HG03378 (cell line): ENCODE measurements at regions not wholly inside any gene's neighbourhood (a gene's known extent, or its start where the extent isn't known, plus 50 kb on each side); places are given as distances from the start of the nearest gene placed in this dataset.

ENCODE experiments used
- ATAC-seq: cut with Tn5 transposase; IDR thresholded peaks from one replicate; pipeline ENCODE4 v1.9.1; 2021; ENCODE audit warnings: mild to moderate bottlenecking, moderate library complexity; ENCODE audit not compliant: unreplicated experiment

GRCh38 chr10:44769450-44769849 lies 141.7 kb upstream of the TMEM72 start:
- no peak for ATAC-seq

DNA sequence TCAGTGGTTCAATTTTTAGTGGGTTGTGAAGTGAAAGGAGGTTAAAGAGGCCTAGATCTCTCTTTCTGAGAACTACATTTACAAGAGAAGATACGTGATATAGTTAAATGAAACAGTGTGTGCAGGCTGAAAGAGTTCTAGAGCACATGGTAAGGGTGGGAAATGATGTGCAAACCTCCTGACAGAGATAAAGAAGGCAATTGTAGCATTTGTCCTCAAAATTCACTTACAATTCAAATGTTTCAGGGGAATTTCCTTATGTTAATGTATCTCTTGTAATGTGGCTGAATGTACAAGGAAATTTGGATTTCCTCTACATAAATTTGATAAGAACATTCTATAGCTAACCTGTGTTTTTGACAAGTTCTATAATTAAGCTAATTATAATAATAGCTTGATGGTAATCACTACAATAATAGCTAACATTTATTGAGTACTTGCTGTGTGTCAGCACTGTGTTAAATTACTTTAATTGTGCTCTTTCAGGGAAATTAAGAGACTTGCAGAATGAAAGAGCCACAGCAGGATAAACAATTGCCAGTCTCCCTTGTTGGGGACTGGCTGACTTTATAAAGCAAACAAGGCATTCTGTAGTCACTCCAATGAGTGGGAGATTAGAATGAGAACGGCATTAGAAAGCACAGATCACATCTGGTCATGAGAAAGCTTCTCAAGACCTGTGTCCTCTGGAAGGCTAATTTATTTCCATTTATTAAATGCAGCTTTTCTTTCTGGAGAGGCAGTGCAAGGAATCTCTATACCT lies 139.7 kb upstream of the TMEM72 start:
- ATAC-seq = no peak

GRCh38 chr10:44773565-44773964 lies 137.6 kb upstream of the TMEM72 start:
- ATAC-seq = no peak

- no peak for ATAC-seq
Measured at GRCh38 chr10:44774676-44775401, 136.3 kb upstream of the TMEM72 start.

- ATAC-seq = no peak
Measured at GRCh38 chr10:44775402-44775741, 135.8 kb upstream of the TMEM72 start.

GRCh38 chr10:44776181-44776580 lies 135.0 kb upstream of the TMEM72 start:
- no peak for ATAC-seq

- ATAC-seq = no peak
Measured at GRCh38 chr10:44779511-44779910, 131.6 kb upstream of the TMEM72 start.

- no peak for ATAC-seq
Measured at GRCh38 chr10:44780426-44780825, 130.7 kb upstream of the TMEM72 start.

- ATAC-seq = no peak
Measured at GRCh38 chr10:44781131-44781530, 130.0 kb upstream of the TMEM72 start.

DNA sequence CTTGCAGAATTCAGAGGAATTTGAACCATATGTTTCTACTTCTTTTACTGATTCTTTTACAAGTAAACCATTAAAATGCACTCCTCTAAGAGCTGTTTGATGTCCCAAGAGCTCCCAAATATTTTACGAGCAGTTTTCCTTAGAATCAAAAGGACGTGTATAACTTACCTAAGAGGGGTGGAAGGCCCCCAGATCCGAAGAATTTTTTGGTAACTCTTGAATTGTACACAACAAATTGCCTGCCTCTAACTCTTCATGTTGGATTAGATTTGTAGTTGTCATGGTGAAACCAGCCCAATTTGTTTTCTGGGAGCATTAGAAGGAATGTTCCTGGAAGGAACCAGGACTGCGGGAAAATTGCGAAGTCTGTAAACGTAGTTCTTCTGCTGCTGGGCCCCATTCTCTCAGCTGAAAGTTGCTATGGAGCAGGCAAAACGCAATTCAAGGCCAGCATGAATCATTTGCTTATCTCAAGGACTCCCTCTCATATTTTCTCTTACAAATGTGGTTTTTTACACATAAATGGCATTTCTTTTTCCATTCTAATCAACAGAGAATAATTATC lies 124.8 kb upstream of the TMEM72 start:
- ATAC-seq = no peak

GRCh38 chr10:44787480-44788075 lies 123.6 kb upstream of the TMEM72 start:
- no peak for ATAC-seq

- ATAC-seq = no peak
Measured at GRCh38 chr10:44788147-44789129, 122.7 kb upstream of the TMEM72 start.

- no peak for ATAC-seq
Measured at GRCh38 chr10:44792119-44792775, 118.9 kb upstream of the TMEM72 start.

DNA sequence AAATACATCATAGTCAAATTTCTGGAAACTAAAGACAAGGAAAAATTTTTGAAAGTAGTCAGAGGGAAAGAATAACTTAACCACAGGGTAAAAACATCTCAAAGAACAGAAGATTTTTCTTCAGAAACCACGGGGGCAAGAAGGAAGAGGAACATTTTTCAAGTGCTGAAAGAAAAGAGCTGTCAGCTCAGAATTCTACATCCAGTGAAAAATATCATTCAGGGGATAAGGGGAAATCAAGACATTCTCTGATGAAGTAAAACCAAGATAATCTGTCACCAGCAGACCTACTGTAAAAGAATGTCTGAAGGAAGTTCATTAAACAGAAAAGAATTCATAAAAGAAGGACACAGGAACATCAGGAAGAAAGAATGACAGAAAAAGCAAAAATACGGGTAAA lies 111.2 kb upstream of the TMEM72 start:
- ATAC-seq = no peak

GRCh38 chr10:44801383-44802327 lies 109.5 kb upstream of the TMEM72 start:
- no peak for ATAC-seq

DNA sequence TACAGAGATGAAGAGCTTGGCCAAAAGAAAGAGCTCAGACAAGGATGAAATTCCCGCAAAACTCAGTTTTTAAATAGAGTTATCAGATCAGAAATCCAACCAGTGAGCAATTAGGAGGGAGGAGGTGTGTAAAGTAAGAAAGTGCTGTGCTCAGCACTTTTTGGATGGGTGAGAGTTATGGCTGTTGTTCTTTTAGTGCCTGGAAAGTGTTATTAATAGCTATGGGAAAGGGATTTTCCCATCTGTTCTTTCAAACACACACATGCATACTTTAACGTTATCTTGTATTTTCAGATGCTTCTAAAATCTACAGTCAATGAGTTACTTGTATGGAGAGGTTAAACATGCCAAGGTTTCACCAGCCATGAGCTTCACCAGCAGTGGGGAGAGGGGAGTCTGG lies 107.3 kb upstream of the TMEM72 start:
- no peak for ATAC-seq

GRCh38 chr10:44804661-44805060 lies 106.5 kb upstream of the TMEM72 start:
- ATAC-seq = no peak

- ATAC-seq = no peak
Measured at GRCh38 chr10:44805466-44806210, 105.5 kb upstream of the TMEM72 start.
